CD14-positive monocyte (primary cell): ENCODE measurements at regions not wholly inside any gene's neighbourhood (a gene's known extent, or its start where the extent isn't known, plus 50 kb on each side); places are given as distances from the start of the nearest gene placed in this dataset.

Experiments
- DNase-seq, 3 donors: peaks; one replicate each; pipeline ENCODE4 v3.0.0-alpha.2; 2011 to 2022
- H2AFZ ChIP-seq: 2 replicates; pipeline ENCODE4 v1.6.0; 2012; ENCODE audit warnings: mild to moderate bottlenecking, low read depth, low read length, inconsistent platforms; ENCODE audit not compliant: insufficient read depth, poor library complexity, severe bottlenecking
- H3K27ac ChIP-seq, 2 donors: 1 replicate in 1 of 2; 2 replicates in 1 of 2; pipeline ENCODE4 v1.5.1; 2012 to 2013; ENCODE audit warnings: low read length in 2 of 2, control low read depth in 1 of 2, inconsistent platforms in 1 of 2, low read depth in 1 of 2, mild to moderate bottlenecking in 1 of 2
- H3K27me3 ChIP-seq, 2 donors: one replicate each; pipeline versions ENCODE4 v1.6.0 to v1.6.1; 2011 to 2013; ENCODE audit warnings: low read length in 2 of 2; ENCODE audit not compliant: control insufficient read depth in 2 of 2, insufficient read depth in 2 of 2
- H3K36me3 ChIP-seq, 2 donors: replicated peaks in 1 of 2; 1 replicate in 1 of 2; 2 replicates in 1 of 2; pipeline versions ENCODE4 v1.5.1 to v1.6.1; 2012 to 2013; ENCODE audit warnings: low read length in 2 of 2, control low read depth in 1 of 2, inconsistent platforms in 1 of 2, mild to moderate bottlenecking in 1 of 2; ENCODE audit not compliant: insufficient read depth in 2 of 2, control insufficient read depth in 1 of 2
- H3K4me1 ChIP-seq, 2 donors: 1 replicate in 1 of 2; 2 replicates in 1 of 2; pipeline versions ENCODE4 v1.5.1 to v1.6.1; 2012 to 2013; ENCODE audit warnings: low read length in 2 of 2, control low read depth in 1 of 2, inconsistent platforms in 1 of 2, mild to moderate bottlenecking in 1 of 2, moderate library complexity in 1 of 2; ENCODE audit not compliant: insufficient read depth in 2 of 2, control insufficient read depth in 1 of 2
- H3K4me2 ChIP-seq: replicated peaks from 2 replicates; pipeline ENCODE3; 2012; ENCODE audit warnings: low read length, moderate library complexity, mild to moderate bottlenecking; ENCODE audit not compliant: poor library complexity, severe bottlenecking; ENCODE audit errors: extremely low read depth
- H3K4me3 ChIP-seq, 3 experiments: fragments of 200-600 bp in 1 of 3; sonication (generic) in 1 of 3; replicated peaks in 1 of 3; 1 replicate in 2 of 3; 2 replicates in 1 of 3; pipeline ENCODE4 v1.5.1; 2011 to 2013; ENCODE audit warnings: low read length in 3 of 3, mild to moderate bottlenecking in 3 of 3, control low read depth in 2 of 3, low read depth in 2 of 3, inconsistent platforms in 1 of 3, moderate library complexity in 1 of 3
- H3K79me2 ChIP-seq: 2 replicates; pipeline ENCODE4 v1.6.0; 2012; ENCODE audit warnings: mild to moderate bottlenecking, control low read depth, inconsistent platforms, low read length, moderate library complexity; ENCODE audit not compliant: insufficient read depth
- H3K9ac ChIP-seq: 2 replicates; pipeline ENCODE4 v1.6.0; 2017; ENCODE audit warnings: low read length, mild to moderate bottlenecking; ENCODE audit not compliant: insufficient read depth, poor library complexity, severe bottlenecking
- H3K9me3 ChIP-seq, 2 donors: replicated peaks in 1 of 2; 1 replicate in 1 of 2; 2 replicates in 1 of 2; pipeline versions ENCODE4 v1.5.1 to v1.6.1; 2012 to 2013; ENCODE audit warnings: low read length in 2 of 2, control low read depth in 1 of 2; ENCODE audit not compliant: control insufficient read depth in 1 of 2, insufficient read depth in 1 of 2
- H4K20me1 ChIP-seq: 2 replicates; pipeline ENCODE4 v1.6.0; 2012; ENCODE audit warnings: mild to moderate bottlenecking, low read length, control low read depth, moderate library complexity; ENCODE audit not compliant: insufficient read depth
- H3K27ac Mint-ChIP-seq, 7 donors: one replicate each; pipeline ENCODE4 v1.8.0; 2020; ENCODE audit warnings: mild to moderate bottlenecking in 7 of 7, mixed read lengths in 7 of 7, moderate library complexity in 6 of 7, inconsistent platforms in 2 of 7
- H3K27me3 Mint-ChIP-seq, 3 donors: one replicate each; pipeline ENCODE4 v1.8.0; 2021 to 2022; ENCODE audit warnings: low read depth in 3 of 3, mild to moderate bottlenecking in 3 of 3, mixed read lengths in 3 of 3, moderate library complexity in 3 of 3, inconsistent platforms in 1 of 3
- H3K36me3 Mint-ChIP-seq, 2 donors: one replicate each; pipeline ENCODE4 v1.8.0; 2020; ENCODE audit warnings: mixed read lengths in 2 of 2, inconsistent platforms in 1 of 2, mild to moderate bottlenecking in 1 of 2
- H3K4me1 Mint-ChIP-seq: one replicate; pipeline ENCODE4 v1.8.0; 2020; ENCODE audit warnings: mild to moderate bottlenecking, mixed read lengths
- H3K4me3 Mint-ChIP-seq, 2 donors: one replicate each; pipeline ENCODE4 v1.8.0; 2020; ENCODE audit warnings: mild to moderate bottlenecking in 2 of 2, mixed read lengths in 2 of 2, moderate library complexity in 1 of 2
- H3K9me3 Mint-ChIP-seq, 7 donors: one replicate each; pipeline ENCODE4 v1.8.0; 2020 to 2022; ENCODE audit warnings: mixed read lengths in 7 of 7, mild to moderate bottlenecking in 6 of 7, moderate library complexity in 6 of 7, inconsistent platforms in 2 of 7
- CTCF ChIP-seq: fragments of 200-600 bp; IDR thresholded peaks from one replicate; pipeline ENCODE4 v1.8.0; 2022; ENCODE audit warnings: antibody characterized with exemption, mild to moderate bottlenecking
- WGBS: methylation state at CpG from one replicate; pipeline ENCODE4 v1.1.5; 2013; ENCODE audit warnings: missing lambda C conversion rate; ENCODE audit not compliant: insufficient coverage; 5-methylcytosine and 5-hydroxymethylcytosine counted together
- intact Hi-C, 2 donors: fragments of 100-400 bp; cut with micrococcal nuclease; formaldehyde crosslinking; loops; one replicate each; pipeline versions ENCODE4 v1.15.0 to v1.15.1; 2023

- H3K36me3 ChIP-seq: no peaks in the 10 kb centered on the region
- intact Hi-C loops: no loop called here
- no peaks in the 10 kb centered on the region for H3K79me2 ChIP-seq
- no peak for TF ChIP-seq CTCF
- no peaks in the 10 kb centered on the region for H3K27me3 ChIP-seq
- H3K4me1 ChIP-seq: no peaks in the 10 kb centered on the region
- no peak overlapping the region for H3K4me3 ChIP-seq
- H3K9me3 ChIP-seq: peaks cover 0 to under 1% of the 10 kb centered on the region in 2 donors
- H3K9ac ChIP-seq: no peak overlapping the region
- Mint-ChIP-seq H3K9me3 (peaks cover 0 to under 1% (median 0%) of the 10 kb centered on the region in 7 donors), H3K27me3 (peaks cover 0 to 3% (median 0%) of the 10 kb centered on the region in 3 donors), H3K36me3 (no peaks in the 10 kb centered on the region), H3K4me3 (no peak overlapping the region), H3K27ac (no peak overlapping the region), H3K4me1 (no peaks in the 10 kb centered on the region)
- no peak overlapping the region for H3K4me2 ChIP-seq
- H3K27ac ChIP-seq: no peak overlapping the region
- no peak for DNase-seq
- H2AFZ ChIP-seq: no peak overlapping the region
- no peaks in the 10 kb centered on the region for H4K20me1 ChIP-seq
Observed at GRCh38 chr7:83850941-83851340, 202.0 kb upstream of the SEMA3E start.

- H3K4me1 Mint-ChIP-seq: no peaks in the 10 kb centered on the region
- H3K4me3 Mint-ChIP-seq: no peak overlapping the region
- Histone ChIP-seq H3K27me3 (no peaks in the 10 kb centered on the region), H3K79me2 (no peaks in the 10 kb centered on the region), H3K9ac (no peak overlapping the region), H3K4me2 (no peak overlapping the region), H3K4me1 (no peaks in the 10 kb centered on the region), H3K9me3 (peaks cover 0 to 6% of the 10 kb centered on the region in 2 donors), H3K4me3 (no peak overlapping the region), H4K20me1 (no peaks in the 10 kb centered on the region), H2AFZ (no peak overlapping the region), H3K36me3 (no peaks in the 10 kb centered on the region), H3K27ac (no peak overlapping the region)
- H3K36me3 Mint-ChIP-seq: no peaks in the 10 kb centered on the region
- no peak overlapping the region for H3K27ac Mint-ChIP-seq
- no peak for DNase-seq
- intact Hi-C loops: no loop called here
- H3K27me3 Mint-ChIP-seq: peaks cover 0 to 3% (median 0%) of the 10 kb centered on the region in 3 donors
- no peak for TF ChIP-seq CTCF
- H3K9me3 Mint-ChIP-seq: peaks cover 0 to 5% (median 0%) of the 10 kb centered on the region in 7 donors
- WGBS: no CpG with 5 or more reads among the region's 3 CpGs
Observed at GRCh38 chr7:83850125-83850524, 201.2 kb upstream of the SEMA3E start.
